Osteoblast (primary cell): ENCODE measurements at regions not wholly inside any gene's neighbourhood (a gene's known extent, or its start where the extent isn't known, plus 50 kb on each side); places are given as distances from the start of the nearest gene placed in this dataset.

ENCODE experiments used
- DNase-seq: peaks from one replicate; pipeline ENCODE4 v3.0.0; 2011; ENCODE audit warnings: low spot score, mixed read lengths; ENCODE audit not compliant: insufficient read length; ENCODE audit errors: missing footprints
- H2AFZ ChIP-seq: 2 replicates; pipeline ENCODE4 v1.6.0; 2011; ENCODE audit warnings: mild to moderate bottlenecking, low read length
- H3K27ac ChIP-seq: 2 replicates; pipeline ENCODE4 v1.5.1; 2011; ENCODE audit warnings: mild to moderate bottlenecking, low read depth, low read length, moderate library complexity
- H3K27me3 ChIP-seq: 2 replicates; pipeline ENCODE4 v1.6.0; 2012; ENCODE audit warnings: mild to moderate bottlenecking, control low read depth, inconsistent platforms, low read length, moderate library complexity; ENCODE audit not compliant: insufficient read depth
- H3K36me3 ChIP-seq: 2 replicates; pipeline ENCODE4 v1.5.1; 2011; ENCODE audit warnings: mild to moderate bottlenecking, low read length, control low read depth, moderate library complexity; ENCODE audit not compliant: insufficient read depth
- H3K4me1 ChIP-seq: 2 replicates; pipeline ENCODE4 v1.5.1; 2011; ENCODE audit warnings: mild to moderate bottlenecking, low read length, control low read depth, moderate library complexity; ENCODE audit not compliant: insufficient read depth
- H3K4me2 ChIP-seq: 2 replicates; pipeline ENCODE4 v1.6.0; 2011; ENCODE audit warnings: mild to moderate bottlenecking, low read length; ENCODE audit not compliant: insufficient read depth
- H3K4me3 ChIP-seq: fragments of 200-600 bp; sonication (generic); 3 replicates; pipeline ENCODE4 v1.5.1; 2012; ENCODE audit warnings: mild to moderate bottlenecking, low read length, inconsistent platforms; ENCODE audit not compliant: insufficient read depth
- H3K79me2 ChIP-seq: 2 replicates; pipeline ENCODE4 v1.6.0; 2012; ENCODE audit warnings: mild to moderate bottlenecking, low read length, control low read depth, inconsistent platforms; ENCODE audit not compliant: insufficient read depth
- H3K9me3 ChIP-seq: 2 replicates; pipeline ENCODE4 v1.5.1; 2011; ENCODE audit warnings: low read depth, low read length, control low read depth
- H4K20me1 ChIP-seq: 2 replicates; pipeline ENCODE4 v1.6.0; 2012; ENCODE audit warnings: mild to moderate bottlenecking, low read length, control low read depth; ENCODE audit not compliant: insufficient read depth
- CTCF ChIP-seq: IDR thresholded peaks from 2 replicates; pipeline ENCODE4 v1.5.1; 2011; ENCODE audit warnings: mild to moderate bottlenecking, low read depth, low read length, moderate library complexity; ENCODE audit errors: extremely low read depth

GRCh38 chr22:48099251-48099650, 1336.8 kb downstream of the TBC1D22A start:
- no peak for DNase-seq
- Histone ChIP-seq H3K4me2 (no peak overlapping the region), H4K20me1 (no peaks in the 10 kb centered on the region), H3K36me3 (no peaks in the 10 kb centered on the region), H3K79me2 (no peaks in the 10 kb centered on the region), H3K4me3 (no peak overlapping the region), H2AFZ (no peak overlapping the region), H3K27ac (no peak overlapping the region), H3K4me1 (no peaks in the 10 kb centered on the region), H3K9me3 (no peaks in the 10 kb centered on the region), H3K27me3 (no peaks in the 10 kb centered on the region)
- TF ChIP-seq CTCF = no peak

GRCh38 chr22:48098921-48099245, 1336.4 kb downstream of the TBC1D22A start:
- TF ChIP-seq CTCF = no peak
- Histone ChIP-seq H3K4me3 (no peak overlapping the region), H3K27ac (no peak overlapping the region), H4K20me1 (no peaks in the 10 kb centered on the region), H3K4me1 (no peaks in the 10 kb centered on the region), H3K9me3 (no peaks in the 10 kb centered on the region), H3K36me3 (no peaks in the 10 kb centered on the region), H3K27me3 (no peaks in the 10 kb centered on the region), H2AFZ (no peak overlapping the region), H3K4me2 (no peak overlapping the region), H3K79me2 (no peaks in the 10 kb centered on the region)
- no peak for DNase-seq

GRCh38 chr22:48098243-48098920, 1335.9 kb downstream of the TBC1D22A start:
- no peak for TF ChIP-seq CTCF

GRCh38 chr22:48097723-48098122, 1335.3 kb downstream of the TBC1D22A start:
- TF ChIP-seq CTCF = no peak
- Histone ChIP-seq H3K27ac (no peak overlapping the region), H3K4me3 (no peak overlapping the region), H3K27me3 (no peaks in the 10 kb centered on the region), H3K9me3 (no peaks in the 10 kb centered on the region), H4K20me1 (no peaks in the 10 kb centered on the region), H3K4me2 (no peak overlapping the region), H3K79me2 (no peaks in the 10 kb centered on the region), H3K36me3 (no peaks in the 10 kb centered on the region), H3K4me1 (no peaks in the 10 kb centered on the region), H2AFZ (no peak overlapping the region)
- DNase-seq = no peak

More at GRCh38 chr22:48098243-48098920, 1335.9 kb downstream of the TBC1D22A start:
- DNase-seq = no peak
- H3K36me3 ChIP-seq = no peaks in the 10 kb centered on the region
- H2AFZ ChIP-seq = no peak overlapping the region
- H3K79me2 ChIP-seq = no peaks in the 10 kb centered on the region
- no peaks in the 10 kb centered on the region for H3K4me1 ChIP-seq
- no peaks in the 10 kb centered on the region for H3K27me3 ChIP-seq
- no peak overlapping the region for H3K27ac ChIP-seq
- H4K20me1 ChIP-seq = no peaks in the 10 kb centered on the region
- no peak overlapping the region for H3K4me3 ChIP-seq
- no peaks in the 10 kb centered on the region for H3K9me3 ChIP-seq
- H3K4me2 ChIP-seq = no peak overlapping the region
